ENCODE measurements at regions not wholly inside any gene's neighbourhood (a gene's known extent, or its start where the extent isn't known, plus 50 kb on each side); places are given as distances from the start of the nearest gene placed in this dataset.

GRCh38 chr6:82761674-82762345 lies 303.8 kb downstream of the UBE3D start:
- no peak for ATAC-seq
- H3K9me3 ChIP-seq = no peaks in the 10 kb centered on the region
- no peaks in the 10 kb centered on the region for H3K36me3 ChIP-seq
- no peak overlapping the region for H3K27ac ChIP-seq
- no peak for DNase-seq
- TF ChIP-seq CTCF (IDR thresholded peaks at IDR 0.05) = no peak
- no peak for TF ChIP-seq POLR2A (IDR thresholded peaks at IDR 0.05)
- no peaks in the 10 kb centered on the region for H3K27me3 ChIP-seq
- intact Hi-C loops (cut with DNase I) = no loop called here
- no peak overlapping the region for H3K4me3 ChIP-seq
- WGBS, 4 donors = 69 to 78% (median 73%) methylated on average over 2 of the region's 2 CpGs
- no peaks in the 10 kb centered on the region for H3K4me1 ChIP-seq

- Histone ChIP-seq H3K9me3 (no peaks in the 10 kb centered on the region), H3K27me3 (no peaks in the 10 kb centered on the region), H3K36me3 (no peaks in the 10 kb centered on the region), H3K4me3 (no peak overlapping the region), H3K27ac (no peak overlapping the region), H3K4me1 (no peaks in the 10 kb centered on the region)
- DNase-seq = no peak
- no peak for TF ChIP-seq CTCF (IDR thresholded peaks at IDR 0.05)
- TF ChIP-seq POLR2A (IDR thresholded peaks at IDR 0.05) = no peak
- no peak for ATAC-seq
- WGBS, 4 donors = 85 to 90% (median 88%) methylated on average over 1 of the region's 1 CpG
- intact Hi-C loops (cut with DNase I) = no loop called here
Measured at GRCh38 chr6:82766476-82766875, 299.2 kb downstream of the UBE3D start.

- Histone ChIP-seq H3K27ac (no peak overlapping the region), H3K9me3 (no peaks in the 10 kb centered on the region), H3K36me3 (no peaks in the 10 kb centered on the region), H3K27me3 (no peaks in the 10 kb centered on the region), H3K4me3 (no peak overlapping the region), H3K4me1 (no peaks in the 10 kb centered on the region)
- DNase-seq (no peak), ATAC-seq (no peak)
- intact Hi-C loops (cut with DNase I) = no loop called here
- WGBS, 4 donors = 72 to 82% (median 80%) methylated on average over 5 of the region's 5 CpGs
- TF ChIP-seq POLR2A (IDR thresholded peaks at IDR 0.05) (no peak), CTCF (IDR thresholded peaks at IDR 0.05) (no peak)
Measured at GRCh38 chr6:82767037-82767436, 298.6 kb downstream of the UBE3D start.

- Histone ChIP-seq H3K4me1 (no peaks in the 10 kb centered on the region), H3K36me3 (no peaks in the 10 kb centered on the region), H3K27me3 (no peaks in the 10 kb centered on the region), H3K27ac (no peak overlapping the region), H3K9me3 (no peaks in the 10 kb centered on the region), H3K4me3 (no peak overlapping the region)
- WGBS, 4 donors = 75 to 77% (median 76%) methylated on average over 4 of the region's 4 CpGs
- TF ChIP-seq POLR2A (IDR thresholded peaks at IDR 0.05) = no peak
- TF ChIP-seq CTCF (IDR thresholded peaks at IDR 0.05) = no peak
- ATAC-seq = no peak
- DNase-seq = no peak
- intact Hi-C loops (cut with DNase I) = no loop called here
Measured at GRCh38 chr6:82767447-82767846, 298.2 kb downstream of the UBE3D start.
